GM21529 (cell line): ENCODE measurements at regions not wholly inside any gene's neighbourhood (a gene's known extent, or its start where the extent isn't known, plus 50 kb on each side); places are given as distances from the start of the nearest gene placed in this dataset.
A peak's percentile ranks its signal among the peaks of the same experiment; 100 is the strongest.

Experiments used
- ATAC-seq: cut with Tn5 transposase; IDR thresholded peaks from one replicate; pipeline ENCODE4 v1.9.1; 2021; ENCODE audit not compliant: unreplicated experiment

DNA sequence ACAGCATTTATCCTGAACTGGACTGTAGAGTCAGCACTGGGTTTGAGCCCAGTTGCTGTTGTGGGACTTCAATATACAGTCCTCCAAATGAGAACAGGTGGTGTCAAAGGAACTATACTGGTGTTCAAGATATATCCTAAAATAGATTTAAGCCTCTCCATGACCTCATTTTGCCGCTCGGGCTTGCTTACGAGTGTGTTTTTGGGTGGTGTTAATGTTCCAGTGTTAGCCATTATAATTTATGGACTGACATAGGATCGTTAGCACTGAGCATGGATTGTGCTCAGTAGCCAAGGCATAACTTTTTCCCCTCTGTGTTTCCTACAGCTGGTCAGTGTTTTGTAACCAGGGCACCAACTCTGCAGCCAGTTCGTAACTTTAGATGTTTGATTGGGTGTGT, 306.6 kb downstream of the SPATA31D1 start:
- ATAC-seq, result no peak

GRCh38 chr9:82299870-82300269, 311.3 kb downstream of the SPATA31D1 start:
- peak; percentile 67 for ATAC-seq

- no peak for ATAC-seq
Measured at GRCh38 chr9:82302968-82303655, 314.5 kb downstream of the SPATA31D1 start.

GRCh38 chr9:82308836-82309235, 320.3 kb downstream of the SPATA31D1 start:
- no peak for ATAC-seq

DNA sequence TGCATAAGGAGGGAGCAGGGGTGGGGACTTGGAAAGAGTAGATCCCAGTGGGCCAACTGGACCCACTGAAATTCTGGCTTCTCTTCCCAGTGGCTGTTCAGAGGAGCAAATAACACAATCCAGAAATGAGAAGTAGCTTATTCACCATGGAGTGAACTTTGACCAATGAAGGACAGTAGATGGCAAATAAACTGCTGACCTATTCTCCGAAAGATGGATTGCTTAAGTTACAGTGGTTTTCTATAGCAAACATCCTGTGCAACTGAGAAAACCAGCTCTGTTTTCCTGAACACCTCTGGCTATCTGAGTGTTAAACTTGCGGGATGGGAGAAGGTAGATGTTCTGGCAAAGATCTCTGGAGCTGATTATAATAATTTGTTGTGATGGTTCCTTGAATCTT, 325.1 kb downstream of the SPATA31D1 start:
- no peak for ATAC-seq

GRCh38 chr9:82320566-82320965, 332.0 kb downstream of the SPATA31D1 start:
- no peak for ATAC-seq

DNA sequence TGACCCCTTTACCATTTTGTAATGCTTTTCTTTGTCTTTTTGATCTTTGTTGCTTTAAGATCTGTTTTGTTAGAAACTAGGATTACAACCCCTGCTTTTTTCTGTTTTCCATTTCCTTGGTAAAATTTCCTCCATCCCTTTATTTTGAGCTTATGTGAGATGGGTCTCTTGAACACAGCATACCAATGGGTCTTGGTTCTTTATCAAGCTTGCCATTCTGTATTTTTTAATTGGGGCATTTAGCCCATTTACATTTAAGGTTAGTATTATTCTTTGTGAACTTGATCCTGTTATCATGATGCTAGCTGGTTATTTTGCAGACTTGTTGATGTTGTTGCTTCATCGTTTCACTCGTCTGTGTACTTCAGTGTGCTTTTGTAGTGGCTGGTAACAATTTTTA, 337.3 kb downstream of the SPATA31D1 start:
- no peak for ATAC-seq

- ATAC-seq, result no peak
Measured at GRCh38 chr9:82327641-82328040, 339.1 kb downstream of the SPATA31D1 start.

DNA sequence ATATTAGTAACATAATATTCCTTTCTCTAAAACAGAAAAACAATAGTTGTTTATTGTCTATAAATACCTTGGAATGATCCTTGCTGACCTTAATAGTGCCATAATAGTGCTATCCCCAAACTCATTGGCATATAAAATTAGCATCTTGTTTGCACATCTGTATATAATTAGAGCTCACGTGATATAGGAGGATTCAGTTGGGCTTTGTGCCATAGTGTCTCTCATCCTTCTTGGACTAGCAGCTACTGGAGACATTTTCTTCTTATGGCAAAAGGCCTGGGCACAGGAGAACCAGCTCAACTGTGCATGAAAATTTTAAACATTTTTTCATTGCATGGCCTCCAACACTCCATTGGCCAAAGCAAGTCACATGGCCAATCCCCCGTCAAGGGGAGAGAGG, 342.5 kb downstream of the SPATA31D1 start:
- ATAC-seq, result no peak

- ATAC-seq, result no peak
Measured at GRCh38 chr9:82332018-82332773, 343.6 kb downstream of the SPATA31D1 start.

- ATAC-seq, result no peak
Measured at GRCh38 chr9:82332774-82333152, 344.2 kb downstream of the SPATA31D1 start.

DNA sequence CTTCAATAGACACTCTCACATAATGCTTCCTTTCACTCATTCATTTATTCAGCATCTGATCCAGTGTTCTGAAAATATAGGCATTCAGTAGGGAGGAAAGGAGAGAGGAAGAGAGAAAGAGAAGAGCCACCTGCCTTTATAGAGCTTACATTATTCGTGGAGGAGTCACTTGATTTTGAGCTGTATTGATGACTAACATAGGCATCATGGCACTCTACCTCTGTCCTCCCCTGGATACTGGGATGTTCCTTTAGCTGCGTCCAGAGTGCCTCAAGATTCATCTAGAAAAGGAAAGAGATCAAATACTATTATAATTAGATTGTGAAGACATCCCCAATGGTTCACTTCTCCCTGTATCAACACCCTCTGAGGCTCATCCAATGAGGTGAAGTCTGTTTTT, 345.1 kb downstream of the SPATA31D1 start:
- no peak for ATAC-seq

- no peak for ATAC-seq
Measured at GRCh38 chr9:82334286-82334685, 345.7 kb downstream of the SPATA31D1 start.

DNA sequence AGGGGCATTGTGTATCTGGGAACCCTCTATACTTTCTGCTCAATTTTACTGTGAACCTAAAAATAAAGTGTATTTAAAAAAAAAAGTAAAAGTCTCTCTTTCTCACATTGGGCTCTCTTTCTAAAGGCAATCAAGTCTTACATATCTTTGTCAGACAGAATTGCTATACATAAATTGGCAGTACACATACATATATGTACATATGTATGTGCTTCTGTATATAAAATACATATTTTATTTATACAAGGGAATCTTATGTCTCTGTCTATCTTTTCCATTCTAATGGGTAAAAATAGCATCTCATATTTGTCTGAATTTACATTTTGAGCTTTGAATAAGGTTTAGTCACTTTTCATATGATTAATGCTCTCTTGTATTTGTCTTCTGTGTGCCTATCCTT, 348.8 kb downstream of the SPATA31D1 start:
- ATAC-seq, result no peak

GRCh38 chr9:82342046-82342445, 353.5 kb downstream of the SPATA31D1 start:
- no peak for ATAC-seq

GRCh38 chr9:82346040-82346439, 357.5 kb downstream of the SPATA31D1 start:
- no peak for ATAC-seq

GRCh38 chr9:82353631-82354278, 365.2 kb downstream of the SPATA31D1 start:
- no peak for ATAC-seq

GRCh38 chr9:82354279-82354659, 365.7 kb downstream of the SPATA31D1 start:
- ATAC-seq, result no peak

DNA sequence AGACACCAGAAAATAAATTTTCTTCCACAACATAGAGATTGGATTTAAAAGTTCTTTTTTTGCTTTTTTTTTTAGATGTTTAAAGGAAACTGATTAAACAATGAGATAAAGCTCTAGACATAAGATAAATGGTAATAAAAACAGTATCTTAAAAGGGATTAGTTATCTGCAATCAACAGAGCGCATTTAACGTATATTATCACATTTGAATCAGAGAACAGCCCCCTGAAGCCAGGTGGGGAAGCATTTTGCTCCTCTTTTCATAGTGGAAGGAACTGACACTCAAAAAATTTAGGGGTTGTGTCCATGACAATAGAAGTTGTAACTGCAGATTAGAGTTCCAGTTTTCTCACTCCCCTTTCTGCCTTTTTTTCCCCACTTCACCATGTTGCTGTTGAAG, 367.6 kb downstream of the SPATA31D1 start:
- no peak for ATAC-seq

GRCh38 chr9:82356871-82357270, 368.3 kb downstream of the SPATA31D1 start:
- no peak for ATAC-seq

DNA sequence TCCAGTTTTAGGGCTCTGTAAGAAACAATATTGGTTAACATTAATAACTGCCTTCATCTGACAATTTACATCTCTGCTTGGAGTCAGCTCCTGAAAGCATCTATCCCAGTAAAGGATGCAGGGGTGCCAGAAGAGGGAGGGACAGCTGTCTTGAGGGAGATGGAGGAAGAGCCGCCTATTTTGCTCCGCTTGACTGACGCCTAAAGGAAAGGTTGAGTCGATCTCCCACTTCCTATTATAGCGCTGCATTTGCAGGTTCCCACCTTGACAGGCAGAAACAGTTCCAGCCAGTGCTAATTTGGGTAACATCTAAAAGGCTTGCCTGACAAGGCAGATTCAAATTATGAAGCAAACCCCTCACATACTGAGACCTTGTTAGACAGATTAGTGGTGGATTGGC, 374.6 kb downstream of the SPATA31D1 start:
- no peak for ATAC-seq

DNA sequence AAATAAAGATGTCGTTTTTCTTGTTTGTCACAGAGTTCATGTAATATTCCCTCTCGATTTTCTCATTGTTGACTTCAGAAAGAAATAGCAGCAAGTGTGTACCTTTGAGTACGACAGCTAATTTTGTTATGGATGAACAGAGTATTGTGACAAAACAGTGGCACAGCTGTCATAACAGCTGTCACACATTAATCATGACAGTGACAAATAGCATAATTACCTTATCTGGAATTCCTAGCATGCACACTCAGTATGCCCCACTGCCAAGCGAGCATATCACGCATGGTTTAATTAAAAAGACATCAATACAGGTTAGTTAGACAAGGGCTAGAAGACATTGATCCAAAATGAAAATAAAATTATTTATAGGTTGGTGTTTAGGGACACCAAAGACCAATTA, 375.1 kb downstream of the SPATA31D1 start:
- ATAC-seq, result no peak
